GM12891 (cell line): ENCODE measurements at regions not wholly inside any gene's neighbourhood (a gene's known extent, or its start where the extent isn't known, plus 50 kb on each side); places are given as distances from the start of the nearest gene placed in this dataset.

Experiments used
- PAX5 ChIP-seq: IDR thresholded peaks from 2 replicates; pipeline ENCODE4 v1.6.1; 2011; ENCODE audit warnings: low read length, moderate library complexity, mild to moderate bottlenecking; ENCODE audit not compliant: insufficient read depth, severe bottlenecking
- POLR2A ChIP-seq: IDR thresholded peaks from 2 replicates; pipeline ENCODE4 v1.6.1; 2011; ENCODE audit warnings: low read depth, low read length, control low read depth
- POLR2AphosphoS5 ChIP-seq: IDR thresholded peaks from 2 replicates; pipeline ENCODE4 v1.6.1; 2011; ENCODE audit warnings: low read depth, low read length, control low read depth
- TAF1 ChIP-seq: IDR thresholded peaks from 2 replicates; pipeline ENCODE4 v1.6.1; 2011; ENCODE audit warnings: low read depth, low read length, control low read depth

- TF ChIP-seq POLR2A (no peak), POLR2AphosphoS5 (no peak), TAF1 (no peak), PAX5 (no peak)
Observed at GRCh38 chr20:17878069-17878911, 90.3 kb downstream of the SNX5 start.
